Activated CD4-positive, alpha-beta T cell treated with anti-CD3 and anti-CD28 coated beads, Interleukin-2, amount 10 ng/mL, durations not matched to agents 24 days and 14 days (primary cell): ENCODE measurements at regions not wholly inside any gene's neighbourhood (a gene's known extent, or its start where the extent isn't known, plus 50 kb on each side); places are given as distances from the start of the nearest gene placed in this dataset.
"Not testable (repeated sequence)": the region's sequence is repeated elsewhere in the genome, so short reads cannot be mapped to it uniquely, and the experiment has no call there.

Source experiments
- DNase-seq: peaks from one replicate; pipeline ENCODE4 v3.0.0; 2022
- H3K27ac Mint-ChIP-seq: one replicate; pipeline ENCODE4 v1.8.0; 2022; ENCODE audit warnings: mild to moderate bottlenecking, mixed read lengths
- H3K27me3 Mint-ChIP-seq: one replicate; pipeline ENCODE4 v1.8.0; 2022; ENCODE audit warnings: mixed read lengths
- H3K36me3 Mint-ChIP-seq: one replicate; pipeline ENCODE4 v1.8.0; 2022; ENCODE audit warnings: low read depth, mild to moderate bottlenecking, mixed read lengths
- H3K4me1 Mint-ChIP-seq: one replicate; pipeline ENCODE4 v1.8.0; 2021; ENCODE audit warnings: mixed read lengths
- H3K4me3 Mint-ChIP-seq: one replicate; pipeline ENCODE4 v1.8.0; 2022; ENCODE audit warnings: mild to moderate bottlenecking, moderate library complexity, mixed read lengths
- H3K9me3 Mint-ChIP-seq: one replicate; pipeline ENCODE4 v1.8.0; 2021; ENCODE audit warnings: mixed read lengths
- intact Hi-C: fragments of 100-400 bp; cut with micrococcal nuclease; formaldehyde crosslinking; loops from one replicate; pipeline ENCODE4 v1.15.1; 2023

- intact Hi-C loops, result no loop called here
- H3K4me3 Mint-ChIP-seq, result peak overlapping the region; percentile 52
- H3K4me1 Mint-ChIP-seq, result peaks cover 47% of the 10 kb centered on the region
Observed at GRCh38 chr22:19607192-19608002, 83.2 kb upstream of the CLDN5 start.

GRCh38 chr22:19608003-19608690 lies 83.9 kb upstream of the CLDN5 start:
- Mint-ChIP-seq H3K36me3 (no peaks in the 10 kb centered on the region), H3K27ac (peak overlapping the region; percentile 58), H3K4me3 (peak overlapping the region; percentile 52), H3K4me1 (peaks cover 43% of the 10 kb centered on the region), H3K9me3 (no peaks in the 10 kb centered on the region), H3K27me3 (peaks cover 1% of the 10 kb centered on the region)
- no peak for DNase-seq
- intact Hi-C loops, result no loop called here

More at GRCh38 chr22:19607192-19608002, 83.2 kb upstream of the CLDN5 start:
- no peaks in the 10 kb centered on the region for H3K36me3 Mint-ChIP-seq
- H3K9me3 Mint-ChIP-seq, result no peaks in the 10 kb centered on the region
- peak overlapping the region; percentile 59 for H3K27ac Mint-ChIP-seq
- H3K27me3 Mint-ChIP-seq, result no peaks in the 10 kb centered on the region
- peak; percentile 82 for DNase-seq

- not testable (repeated sequence) for H3K9me3 Mint-ChIP-seq, H3K27me3 Mint-ChIP-seq, H3K27ac Mint-ChIP-seq, H3K36me3 Mint-ChIP-seq, H3K4me3 Mint-ChIP-seq, DNase-seq
- intact Hi-C loops, result loop anchor here (1.0 kb wide), 1 partner anchor 33 kb away; no protein-coding TSS in a partner anchor
- peaks cover 41% of the 10 kb centered on the region for H3K4me1 Mint-ChIP-seq
Observed at GRCh38 chr22:19609753-19610152, 85.5 kb upstream of the CLDN5 start.

GRCh38 chr22:19610518-19611253 lies 86.5 kb upstream of the CLDN5 start:
- peak overlapping the region; percentile 26 for H3K4me3 Mint-ChIP-seq
- H3K9me3 Mint-ChIP-seq, result no peaks in the 10 kb centered on the region
- H3K27me3 Mint-ChIP-seq, result peaks cover 1% of the 10 kb centered on the region
- peak overlapping the region; percentile 84 for H3K27ac Mint-ChIP-seq
- peaks cover 39% of the 10 kb centered on the region for H3K4me1 Mint-ChIP-seq
- H3K36me3 Mint-ChIP-seq, result no peaks in the 10 kb centered on the region
- peak; percentile 63 for DNase-seq
- intact Hi-C loops, result loop anchor here (1.0 kb wide), 1 partner anchor 34 kb away; no protein-coding TSS in a partner anchor

GRCh38 chr22:19611590-19611989 lies 87.4 kb upstream of the CLDN5 start:
- peaks cover 36% of the 10 kb centered on the region for H3K4me1 Mint-ChIP-seq
- H3K36me3 Mint-ChIP-seq, result no peaks in the 10 kb centered on the region
- no peaks in the 10 kb centered on the region for H3K9me3 Mint-ChIP-seq
- peaks cover 1% of the 10 kb centered on the region for H3K27me3 Mint-ChIP-seq
- no peak overlapping the region for H3K27ac Mint-ChIP-seq
- intact Hi-C loops, result no loop called here
- DNase-seq, result no peak
- no peak overlapping the region for H3K4me3 Mint-ChIP-seq

GRCh38 chr22:19612866-19613572 lies 88.8 kb upstream of the CLDN5 start:
- H3K36me3 Mint-ChIP-seq, result no peaks in the 10 kb centered on the region
- intact Hi-C loops, result no loop called here
- H3K27ac Mint-ChIP-seq, result no peak overlapping the region
- peaks cover 1% of the 10 kb centered on the region for H3K27me3 Mint-ChIP-seq
- H3K4me3 Mint-ChIP-seq, result no peak overlapping the region
- DNase-seq, result no peak
- no peaks in the 10 kb centered on the region for H3K9me3 Mint-ChIP-seq
- peaks cover 26% of the 10 kb centered on the region for H3K4me1 Mint-ChIP-seq

GRCh38 chr22:19614536-19614863 lies 90.3 kb upstream of the CLDN5 start:
- no peak overlapping the region for H3K27ac Mint-ChIP-seq
- H3K9me3 Mint-ChIP-seq, result no peaks in the 10 kb centered on the region
- no peak overlapping the region for H3K4me3 Mint-ChIP-seq
- H3K36me3 Mint-ChIP-seq, result no peaks in the 10 kb centered on the region
- DNase-seq, result no peak
- peaks cover 1% of the 10 kb centered on the region for H3K27me3 Mint-ChIP-seq
- intact Hi-C loops, result no loop called here
- peaks cover 24% of the 10 kb centered on the region for H3K4me1 Mint-ChIP-seq

- DNase-seq, result no peak
- peaks cover 26% of the 10 kb centered on the region for H3K4me1 Mint-ChIP-seq
- intact Hi-C loops, result no loop called here
Observed at GRCh38 chr22:19615001-19615461, 90.8 kb upstream of the CLDN5 start.

GRCh38 chr22:19615867-19616581 lies 91.8 kb upstream of the CLDN5 start:
- no peaks in the 10 kb centered on the region for H3K9me3 Mint-ChIP-seq
- H3K4me1 Mint-ChIP-seq, result peaks cover 20% of the 10 kb centered on the region
- peaks cover 1% of the 10 kb centered on the region for H3K27me3 Mint-ChIP-seq
- H3K27ac Mint-ChIP-seq, result no peak overlapping the region
- H3K36me3 Mint-ChIP-seq, result no peaks in the 10 kb centered on the region
- intact Hi-C loops, result no loop called here
- DNase-seq, result no peak
- H3K4me3 Mint-ChIP-seq, result no peak overlapping the region

More at GRCh38 chr22:19615001-19615461, 90.8 kb upstream of the CLDN5 start:
- Mint-ChIP-seq H3K4me3 (no peak overlapping the region), H3K27ac (no peak overlapping the region), H3K9me3 (no peaks in the 10 kb centered on the region), H3K36me3 (no peaks in the 10 kb centered on the region), H3K27me3 (peaks cover 1% of the 10 kb centered on the region)

GRCh38 chr22:19619144-19620009 lies 94.9 kb upstream of the SEPTIN5 start:
- intact Hi-C loops, result no loop called here
- no peaks in the 10 kb centered on the region for H3K36me3 Mint-ChIP-seq
- peak; percentile 60 for DNase-seq
- peaks cover 16% of the 10 kb centered on the region for H3K4me1 Mint-ChIP-seq
- H3K27me3 Mint-ChIP-seq, result no peaks in the 10 kb centered on the region
- H3K27ac Mint-ChIP-seq, result no peak overlapping the region
- H3K4me3 Mint-ChIP-seq, result no peak overlapping the region
- no peaks in the 10 kb centered on the region for H3K9me3 Mint-ChIP-seq

- intact Hi-C loops, result no loop called here
- H3K36me3 Mint-ChIP-seq, result no peaks in the 10 kb centered on the region
- DNase-seq, result no peak
- no peak overlapping the region for H3K4me3 Mint-ChIP-seq
- no peaks in the 10 kb centered on the region for H3K27me3 Mint-ChIP-seq
- peaks cover 16% of the 10 kb centered on the region for H3K4me1 Mint-ChIP-seq
- H3K27ac Mint-ChIP-seq, result no peak overlapping the region
- no peaks in the 10 kb centered on the region for H3K9me3 Mint-ChIP-seq
Observed at GRCh38 chr22:19620742-19621371, 93.4 kb upstream of the SEPTIN5 start.
